ENCODE measurements at regions not wholly inside any gene's neighbourhood (a gene's known extent, or its start where the extent isn't known, plus 50 kb on each side); places are given as distances from the start of the nearest gene placed in this dataset.

GRCh38 chr6:142523515-142524375 is 221.9 kb downstream of the ADGRG6 start:
- TF ChIP-seq CTCF (IDR thresholded peaks at IDR 0.05) (no peak), POLR2A (IDR thresholded peaks at IDR 0.05) (no peak)
